ENCODE measurements at regions not wholly inside any gene's neighbourhood (a gene's known extent, or its start where the extent isn't known, plus 50 kb on each side); places are given as distances from the start of the nearest gene placed in this dataset.

- TF ChIP-seq CTCF (IDR thresholded peaks at IDR 0.05; ENCODE audit: low read length) (no peak), EZH2 (IDR thresholded peaks at IDR 0.05; ENCODE audit: borderline replicate concordance, low read length) (no peak)
- H3K36me3 ChIP-seq (ENCODE audit: insufficient read depth, low read length) = no peaks in the 10 kb centered on the region
- no peak overlapping the region for H3K27ac ChIP-seq (ENCODE audit: low read depth, low read length, poor library complexity, severe bottlenecking)
- H3K9me2 ChIP-seq (ENCODE audit: low read depth, low read length) = no peaks in the 10 kb centered on the region
- H3K4me1 ChIP-seq (ENCODE audit: insufficient read depth, low read length, severe bottlenecking) = no peaks in the 10 kb centered on the region
- H3K27me3 ChIP-seq (ENCODE audit: insufficient read depth, low read length) = no peaks in the 10 kb centered on the region
- no peaks in the 10 kb centered on the region for H4K20me1 ChIP-seq (ENCODE audit: insufficient read depth, low read length)
- H3K4me3 ChIP-seq (ENCODE audit: low read depth, low read length, poor library complexity, severe bottlenecking) = no peak overlapping the region
- H2AFZ ChIP-seq (ENCODE audit: low read length) = no peak overlapping the region
- H3K79me2 ChIP-seq (ENCODE audit: insufficient read depth, low read length) = no peaks in the 10 kb centered on the region
- no peak overlapping the region for H3K9ac ChIP-seq (ENCODE audit: low read length)
- no peaks in the 10 kb centered on the region for H3K9me3 ChIP-seq (ENCODE audit: low read length)
- no peaks in the 10 kb centered on the region for H3F3A ChIP-seq (ENCODE audit: insufficient read depth, low read length)
- no peak overlapping the region for H3K4me2 ChIP-seq (ENCODE audit: low read length)
Observed at GRCh38 chr12:83317595-83317994, 630.9 kb downstream of the TMTC2 start.

- Histone ChIP-seq H3K9me3 (ENCODE audit: low read length) (no peaks in the 10 kb centered on the region), H2AFZ (ENCODE audit: low read length) (no peak overlapping the region), H3K9ac (ENCODE audit: low read length) (no peak overlapping the region), H3K4me1 (ENCODE audit: insufficient read depth, low read length, severe bottlenecking) (no peaks in the 10 kb centered on the region), H4K20me1 (ENCODE audit: insufficient read depth, low read length) (no peaks in the 10 kb centered on the region), H3K4me2 (ENCODE audit: low read length) (no peak overlapping the region), H3K27ac (ENCODE audit: low read depth, low read length, poor library complexity, severe bottlenecking) (no peak overlapping the region), H3K36me3 (ENCODE audit: insufficient read depth, low read length) (no peaks in the 10 kb centered on the region), H3F3A (ENCODE audit: insufficient read depth, low read length) (no peaks in the 10 kb centered on the region), H3K79me2 (ENCODE audit: insufficient read depth, low read length) (no peaks in the 10 kb centered on the region), H3K27me3 (ENCODE audit: insufficient read depth, low read length) (no peaks in the 10 kb centered on the region), H3K4me3 (ENCODE audit: low read depth, low read length, poor library complexity, severe bottlenecking) (no peak overlapping the region), H3K9me2 (ENCODE audit: low read depth, low read length) (no peaks in the 10 kb centered on the region)
- TF ChIP-seq EZH2 (IDR thresholded peaks at IDR 0.05; ENCODE audit: borderline replicate concordance, low read length) (no peak), CTCF (IDR thresholded peaks at IDR 0.05; ENCODE audit: low read length) (no peak)
Observed at GRCh38 chr12:83313827-83314226, 627.1 kb downstream of the TMTC2 start.

- Histone ChIP-seq H3K9ac (ENCODE audit: low read length) (no peak overlapping the region), H3K36me3 (ENCODE audit: insufficient read depth, low read length) (no peaks in the 10 kb centered on the region), H3K9me3 (ENCODE audit: low read length) (no peaks in the 10 kb centered on the region), H3K27me3 (ENCODE audit: insufficient read depth, low read length) (no peaks in the 10 kb centered on the region), H3K79me2 (ENCODE audit: insufficient read depth, low read length) (no peaks in the 10 kb centered on the region), H2AFZ (ENCODE audit: low read length) (no peak overlapping the region), H3K9me2 (ENCODE audit: low read depth, low read length) (no peaks in the 10 kb centered on the region), H3K4me2 (ENCODE audit: low read length) (no peak overlapping the region), H3K4me1 (ENCODE audit: insufficient read depth, low read length, severe bottlenecking) (no peaks in the 10 kb centered on the region), H3K27ac (ENCODE audit: low read depth, low read length, poor library complexity, severe bottlenecking) (no peak overlapping the region), H4K20me1 (ENCODE audit: insufficient read depth, low read length) (no peaks in the 10 kb centered on the region), H3F3A (ENCODE audit: insufficient read depth, low read length) (no peaks in the 10 kb centered on the region), H3K4me3 (ENCODE audit: low read depth, low read length, poor library complexity, severe bottlenecking) (no peak overlapping the region)
- TF ChIP-seq CTCF (IDR thresholded peaks at IDR 0.05; ENCODE audit: low read length) (no peak), EZH2 (IDR thresholded peaks at IDR 0.05; ENCODE audit: borderline replicate concordance, low read length) (no peak)
Observed at GRCh38 chr12:83313322-83313721, 626.6 kb downstream of the TMTC2 start.
